Activated CD8-positive, alpha-beta memory T cell treated with anti-CD3 and anti-CD28 coated beads for 36 hours (primary cell): ENCODE measurements at regions not wholly inside any gene's neighbourhood (a gene's known extent, or its start where the extent isn't known, plus 50 kb on each side); places are given as distances from the start of the nearest gene placed in this dataset.

Experiments used
- CTCF ChIA-PET: fragments of 350-600 bp; sonication (Branson Sonifier 250); formaldehyde crosslinking; loops from one replicate; lab custom pipeline; 2021; ENCODE audit warnings: antibody characterized with exemption; lab: Charles Lee
- POLR2A ChIA-PET: fragments of 350-600 bp; sonication (Branson Sonifier 250); formaldehyde crosslinking; loops from one replicate; lab custom pipeline; 2021; ENCODE audit warnings: antibody characterized with exemption; lab: Charles Lee

- CTCF ChIA-PET: no interaction called here
- POLR2A ChIA-PET: no interaction called here
Measured at GRCh38 chr7:23969443-23969842, 259.4 kb downstream of the STK31 start.

GRCh38 chr7:23970193-23970592 lies 260.2 kb downstream of the STK31 start:
- POLR2A ChIA-PET: no interaction called here
- CTCF ChIA-PET: interaction anchor here (0.6 kb wide), 1 partner anchor 347 kb away, joined by 4 read pairs; no protein-coding TSS in a partner anchor

GRCh38 chr7:23971031-23971430 lies 261.0 kb downstream of the STK31 start:
- CTCF ChIA-PET: no interaction called here
- POLR2A ChIA-PET: no interaction called here

- CTCF ChIA-PET: no interaction called here
- POLR2A ChIA-PET: no interaction called here
Measured at GRCh38 chr7:23972057-23972456, 262.0 kb downstream of the STK31 start.

GRCh38 chr7:23973264-23973663 lies 263.2 kb downstream of the STK31 start:
- ChIA-PET CTCF (no interaction called here), POLR2A (no interaction called here)

GRCh38 chr7:23980081-23980480 lies 270.1 kb downstream of the STK31 start:
- CTCF ChIA-PET: no interaction called here
- POLR2A ChIA-PET: no interaction called here

GRCh38 chr7:23981314-23981713 lies 271.3 kb downstream of the STK31 start:
- ChIA-PET POLR2A (no interaction called here), CTCF (no interaction called here)

GRCh38 chr7:23981758-23982157 lies 271.7 kb downstream of the STK31 start:
- ChIA-PET POLR2A (no interaction called here), CTCF (no interaction called here)

GRCh38 chr7:24005517-24005916 lies 278.5 kb upstream of the NPY start:
- POLR2A ChIA-PET: no interaction called here

GRCh38 chr7:24010495-24010894 lies 273.5 kb upstream of the NPY start:
- ChIA-PET POLR2A (no interaction called here), CTCF (no interaction called here)

More at GRCh38 chr7:24005517-24005916, 278.5 kb upstream of the NPY start:
- CTCF ChIA-PET: no interaction called here

- CTCF ChIA-PET: no interaction called here
- POLR2A ChIA-PET: no interaction called here
Measured at GRCh38 chr7:24017519-24017918, 266.5 kb upstream of the NPY start.

- ChIA-PET POLR2A (no interaction called here), CTCF (no interaction called here)
Measured at GRCh38 chr7:24018331-24018730, 265.7 kb upstream of the NPY start.

GRCh38 chr7:24019841-24020240 lies 264.1 kb upstream of the NPY start:
- POLR2A ChIA-PET: no interaction called here
- CTCF ChIA-PET: no interaction called here

GRCh38 chr7:24024276-24025068 lies 259.5 kb upstream of the NPY start:
- ChIA-PET CTCF (no interaction called here), POLR2A (no interaction called here)

GRCh38 chr7:24025094-24025493 lies 258.9 kb upstream of the NPY start:
- POLR2A ChIA-PET: no interaction called here
- CTCF ChIA-PET: no interaction called here

GRCh38 chr7:24025765-24026164 lies 258.2 kb upstream of the NPY start:
- ChIA-PET CTCF (no interaction called here), POLR2A (no interaction called here)

GRCh38 chr7:24026351-24026750 lies 257.6 kb upstream of the NPY start:
- CTCF ChIA-PET: no interaction called here
- POLR2A ChIA-PET: no interaction called here

- POLR2A ChIA-PET: no interaction called here
- CTCF ChIA-PET: no interaction called here
Measured at GRCh38 chr7:24029068-24029467, 254.9 kb upstream of the NPY start.

GRCh38 chr7:24034251-24034650 lies 249.7 kb upstream of the NPY start:
- POLR2A ChIA-PET: no interaction called here
- CTCF ChIA-PET: no interaction called here

GRCh38 chr7:24035366-24036032 lies 248.5 kb upstream of the NPY start:
- POLR2A ChIA-PET: no interaction called here
- CTCF ChIA-PET: no interaction called here

GRCh38 chr7:24036033-24036412 lies 248.0 kb upstream of the NPY start:
- ChIA-PET CTCF (no interaction called here), POLR2A (no interaction called here)
